ENCODE measurements at regions not wholly inside any gene's neighbourhood (a gene's known extent, or its start where the extent isn't known, plus 50 kb on each side); places are given as distances from the start of the nearest gene placed in this dataset.

GRCh38 chr18:75123113-75123512 is 85.8 kb downstream of the PTGR3 start:
- no peak for TF ChIP-seq CTCF (IDR thresholded peaks at IDR 0.05)
- no peak for TF ChIP-seq FOSL2 (IDR thresholded peaks at IDR 0.05; ENCODE audit: borderline replicate concordance, low read depth)
- no peak for TF ChIP-seq NFIC (IDR thresholded peaks at IDR 0.05; ENCODE audit: borderline replicate concordance)

All from SK-N-SH (cell line).